Right hindlimb (tissue), 1 donor: ENCODE measurements at regions not wholly inside any gene's neighbourhood (a gene's known extent, or its start where the extent isn't known, plus 50 kb on each side); places are given as distances from the start of the nearest gene placed in this dataset.

Source experiments
- DNase-seq: peaks from one replicate; pipeline ENCODE4 v3.0.0-alpha.2; 2018

DNA sequence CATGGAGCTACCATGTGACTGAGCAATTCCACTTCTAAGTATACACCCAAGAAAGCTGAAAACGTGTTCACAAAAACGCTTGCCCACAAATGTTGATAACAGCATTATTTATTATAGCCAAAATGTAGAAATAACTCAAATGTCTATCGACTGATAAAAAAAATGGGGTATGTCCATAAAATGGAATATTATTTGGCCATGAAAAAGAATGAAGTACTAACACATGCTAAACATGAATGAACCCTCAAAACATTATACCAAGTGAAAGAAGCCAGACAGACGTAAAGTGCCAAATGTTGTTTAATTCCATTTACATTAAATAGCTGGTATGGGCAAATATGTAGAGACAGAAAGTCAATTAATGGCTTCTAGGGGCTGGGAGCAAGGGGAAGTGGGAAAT is 184.9 kb upstream of the IRX2 start:
- no peak for DNase-seq

DNA sequence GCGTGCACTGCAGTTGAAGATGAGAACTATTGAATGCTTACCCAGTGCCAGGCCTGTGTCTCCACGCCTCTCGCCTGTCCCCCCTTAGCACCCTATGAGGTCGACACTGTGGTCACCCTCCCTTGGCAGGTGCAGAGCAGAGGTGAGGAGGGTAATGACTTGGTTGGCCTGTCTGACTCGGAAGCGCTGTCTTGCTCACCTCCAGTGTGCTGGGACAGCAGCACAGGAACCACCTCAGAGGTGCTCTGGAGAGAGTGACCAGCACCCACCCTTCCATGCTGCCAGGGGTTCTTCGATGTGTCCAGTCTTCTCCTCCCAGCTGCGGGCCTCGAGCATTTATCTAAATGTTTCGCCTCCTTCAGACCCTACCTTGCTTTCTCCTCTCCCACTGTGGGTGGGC is 178.3 kb upstream of the IRX2 start:
- no peak for DNase-seq

DNA sequence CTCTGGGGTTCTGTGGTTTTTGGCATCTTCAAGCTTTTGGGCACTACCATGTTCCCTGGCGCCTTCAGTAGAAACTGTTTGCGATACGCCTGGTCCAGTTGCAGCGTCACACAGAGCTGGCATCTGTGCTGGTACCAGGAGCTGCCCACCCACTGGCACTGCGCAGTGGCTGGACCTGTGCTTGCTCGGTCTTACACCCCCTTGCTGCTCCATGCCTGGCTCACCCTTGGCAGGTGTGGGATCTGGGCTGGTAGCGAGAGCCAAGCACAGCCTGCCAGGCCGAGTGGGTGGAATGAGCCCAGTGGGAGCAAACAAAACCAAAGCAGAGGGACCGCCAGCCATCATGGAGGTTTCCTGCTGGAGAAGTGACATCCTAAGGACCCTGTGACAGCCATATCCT is 170.2 kb upstream of the IRX2 start:
- DNase-seq, result no peak

DNA sequence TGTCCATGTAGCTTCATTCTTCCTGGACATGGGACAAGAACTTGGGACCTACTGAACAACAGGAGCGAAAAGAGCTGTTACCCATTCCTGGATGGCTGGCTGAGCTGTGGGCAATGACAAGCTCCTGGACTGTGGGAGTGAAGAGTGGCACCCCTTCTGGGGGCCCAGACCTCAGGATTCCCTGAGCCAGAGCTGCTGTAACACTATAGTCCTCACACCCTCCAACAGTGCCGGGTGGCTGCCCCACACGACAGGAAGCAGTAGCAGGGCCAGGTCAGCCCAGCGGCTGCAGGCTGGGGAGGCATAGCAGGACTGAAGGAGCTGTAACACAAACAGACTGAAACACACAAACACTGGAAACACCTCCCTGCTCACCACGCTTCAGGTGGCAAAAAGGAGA is 169.7 kb upstream of the IRX2 start:
- no peak for DNase-seq

GRCh38 chr5:2920312-2920711 is 168.8 kb upstream of the IRX2 start:
- no peak for DNase-seq

GRCh38 chr5:2919310-2920018 is 168.0 kb upstream of the IRX2 start:
- DNase-seq, result no peak

DNA sequence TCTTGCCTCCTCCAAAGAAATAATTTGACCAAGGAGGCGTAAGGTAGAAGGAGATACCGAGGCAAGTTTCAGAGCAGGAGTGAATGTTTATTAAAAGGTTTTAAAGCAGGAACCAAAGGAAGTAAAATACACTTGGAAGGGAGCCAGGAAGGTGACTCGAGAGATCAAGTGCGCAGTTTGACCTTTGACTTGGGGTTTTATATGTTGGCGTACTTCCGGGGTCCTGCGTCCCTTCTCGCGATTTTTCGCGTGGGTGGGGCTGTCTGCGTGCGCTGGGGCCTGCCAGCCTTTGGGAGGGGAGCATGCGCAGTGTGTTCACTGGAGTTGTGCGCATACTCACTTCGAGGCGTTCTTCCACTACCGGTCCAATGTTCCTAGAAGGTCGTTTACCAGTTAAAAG is 166.0 kb upstream of the IRX2 start:
- DNase-seq, result no peak

DNA sequence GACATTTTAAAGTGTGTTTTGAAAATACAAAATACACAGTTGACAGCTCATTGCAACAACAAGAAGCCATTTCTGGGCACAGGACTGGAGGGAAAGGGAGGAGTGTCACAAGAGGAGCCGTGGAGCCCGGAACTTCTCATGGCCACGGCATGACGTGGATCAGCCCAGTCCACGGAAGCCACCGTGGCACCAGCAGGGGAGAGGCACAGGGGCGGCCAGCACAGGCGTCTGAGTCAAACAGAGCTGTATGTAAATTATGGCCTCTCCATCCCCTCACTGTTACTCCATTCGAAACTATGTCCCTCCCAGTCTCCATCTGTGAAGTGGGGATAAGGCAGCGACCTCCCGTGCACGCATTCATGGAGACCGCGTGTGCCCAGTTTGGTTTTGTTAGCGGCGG is 165.6 kb upstream of the IRX2 start:
- DNase-seq, result no peak

DNA sequence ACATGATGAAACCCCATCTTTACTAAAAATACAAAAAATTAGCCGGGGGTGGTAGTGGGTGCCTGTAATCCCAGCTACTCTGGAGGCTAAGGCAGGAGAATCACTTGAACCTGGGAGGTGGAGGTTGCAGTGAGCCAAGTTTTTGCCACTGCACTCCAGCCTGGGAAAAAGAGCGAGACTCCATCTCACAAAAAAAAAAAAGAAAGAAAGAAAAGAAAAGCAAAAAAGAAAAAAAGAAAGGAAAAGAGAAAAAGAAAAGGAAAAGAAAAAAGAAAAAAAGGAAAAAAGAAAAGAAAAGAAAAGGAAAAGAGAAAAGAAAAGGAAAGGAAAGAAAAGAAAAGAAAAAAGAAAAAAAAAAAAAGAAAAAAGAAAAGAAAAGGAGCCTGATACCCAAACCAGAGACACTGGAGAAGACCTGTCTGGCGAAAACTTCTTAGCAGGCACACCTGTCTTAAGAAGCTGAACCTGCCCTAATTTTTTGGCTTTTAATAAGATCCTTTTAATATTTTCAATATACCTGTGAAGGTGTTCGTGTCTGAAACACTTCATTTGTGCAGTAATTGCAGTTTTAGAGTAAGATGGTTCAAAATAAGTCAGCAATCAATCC is 164.7 kb upstream of the IRX2 start:
- DNase-seq, result no peak

- DNase-seq, result no peak
Measured at GRCh38 chr5:2914981-2915484, 163.6 kb upstream of the IRX2 start.

DNA sequence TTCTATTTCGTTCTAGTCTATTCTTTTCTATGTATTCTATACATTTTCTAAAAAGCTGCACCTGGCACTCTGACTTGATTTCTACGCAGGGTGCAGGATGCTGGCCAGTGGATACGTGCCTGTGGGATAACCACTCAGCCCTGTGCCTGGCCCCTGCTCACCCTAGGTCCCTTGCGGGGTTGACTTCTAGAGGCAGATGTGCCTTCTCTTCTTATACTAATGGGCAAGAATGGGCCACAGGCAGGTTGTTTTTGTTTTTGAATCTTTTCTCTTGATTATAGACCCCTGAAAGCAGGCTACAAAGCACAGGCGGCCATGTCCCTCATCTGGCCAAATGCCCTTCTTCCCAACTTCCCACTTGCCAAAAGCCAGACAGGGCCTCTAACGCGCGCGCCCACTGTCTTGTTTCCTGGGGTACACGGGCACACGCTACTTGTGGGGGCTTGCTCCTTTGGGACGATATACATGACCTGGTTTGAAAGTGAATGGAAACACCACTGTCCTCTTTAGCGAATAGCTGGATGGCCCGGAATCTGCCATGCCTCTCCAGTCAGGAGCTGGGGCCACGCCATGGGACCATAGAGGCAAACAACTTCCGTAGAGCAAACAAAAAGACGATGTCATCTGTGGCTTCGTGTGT is 162.7 kb upstream of the IRX2 start:
- DNase-seq, result no peak

GRCh38 chr5:2913281-2913680 is 161.8 kb upstream of the IRX2 start:
- DNase-seq, result no peak

GRCh38 chr5:2912741-2913140 is 161.3 kb upstream of the IRX2 start:
- no peak for DNase-seq

DNA sequence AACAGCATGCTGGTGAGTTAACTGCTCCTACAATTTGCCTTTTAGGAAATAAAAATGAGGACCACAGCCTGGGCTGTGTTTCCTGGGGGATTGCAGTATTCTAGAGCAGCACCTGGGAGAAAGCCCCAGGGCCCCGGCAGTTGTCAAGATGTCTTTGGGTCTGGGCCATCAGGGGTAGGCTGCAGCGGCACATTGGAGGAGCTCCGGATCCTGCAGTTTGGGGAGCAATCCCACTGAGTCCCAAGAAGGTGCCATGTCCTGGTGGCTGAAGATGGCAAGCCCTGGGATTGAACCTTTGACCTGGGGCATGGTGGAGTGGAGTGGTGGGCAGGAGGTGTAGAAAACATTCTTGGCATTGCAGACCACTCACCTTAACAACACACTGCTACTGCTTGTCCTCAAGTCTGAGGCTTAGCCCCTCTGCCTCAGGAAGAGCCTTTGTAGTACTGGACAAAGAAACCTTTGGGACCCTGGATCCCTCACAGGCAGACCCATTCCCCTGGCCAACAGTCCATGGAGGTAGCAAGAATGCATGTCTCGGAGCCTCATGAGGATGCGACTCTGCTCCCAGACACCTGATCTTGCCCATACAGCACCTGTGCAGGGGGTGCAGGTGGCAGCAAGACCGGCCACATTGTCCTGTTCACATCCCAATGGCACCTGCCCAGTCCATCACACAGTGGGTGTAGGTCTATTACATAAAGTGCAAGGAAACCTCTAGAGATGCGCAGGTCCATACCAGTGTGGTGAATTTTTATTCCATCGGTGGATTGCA is 159.1 kb upstream of the IRX2 start:
- DNase-seq, result no peak

DNA sequence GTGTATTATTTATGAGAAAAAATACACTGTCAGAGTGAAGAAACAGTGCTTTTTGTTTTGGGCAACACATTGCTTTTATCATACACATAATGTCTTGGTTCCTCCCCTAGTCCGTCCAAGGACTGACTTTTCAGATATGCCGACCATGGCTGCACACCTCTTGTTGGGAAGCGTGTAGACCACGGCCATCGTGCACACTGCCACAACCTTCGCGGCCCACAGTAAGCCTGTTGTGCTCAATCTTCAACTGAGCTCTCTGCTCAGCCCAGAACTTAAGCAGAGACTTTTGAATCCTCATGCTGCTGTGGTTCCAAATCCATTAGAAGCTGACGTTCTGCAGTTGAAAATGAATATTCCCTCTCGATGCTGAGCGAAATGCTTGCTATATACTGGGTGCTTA is 157.6 kb upstream of the IRX2 start:
- DNase-seq, result no peak

DNA sequence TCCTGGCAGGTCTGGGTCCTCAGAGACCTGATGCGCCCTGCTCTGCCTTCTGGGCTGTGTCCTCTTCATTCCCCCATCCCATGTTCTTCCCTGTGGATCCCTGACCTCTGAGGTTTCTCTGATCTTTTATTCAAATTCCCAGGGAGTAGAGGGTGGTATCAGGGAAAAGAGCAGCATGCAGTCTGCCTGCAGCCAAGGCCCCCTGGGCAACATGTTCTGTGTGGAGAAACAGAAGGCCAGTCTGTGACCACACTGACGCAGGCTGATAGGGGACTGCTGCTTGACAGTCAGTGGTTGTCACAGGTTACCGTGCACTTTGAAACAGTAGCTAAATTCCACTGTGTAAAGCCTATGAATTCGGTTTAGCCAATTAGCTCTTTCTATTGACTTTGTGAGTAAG is 156.6 kb upstream of the IRX2 start:
- DNase-seq, result no peak

- no peak for DNase-seq
Measured at GRCh38 chr5:2906302-2907090, 155.0 kb upstream of the IRX2 start.

- DNase-seq, result no peak
Measured at GRCh38 chr5:2905741-2906140, 154.3 kb upstream of the IRX2 start.

- DNase-seq, result no peak
Measured at GRCh38 chr5:2904956-2905355, 153.5 kb upstream of the IRX2 start.

- DNase-seq, result no peak
Measured at GRCh38 chr5:2904399-2904798, 152.9 kb upstream of the IRX2 start.

DNA sequence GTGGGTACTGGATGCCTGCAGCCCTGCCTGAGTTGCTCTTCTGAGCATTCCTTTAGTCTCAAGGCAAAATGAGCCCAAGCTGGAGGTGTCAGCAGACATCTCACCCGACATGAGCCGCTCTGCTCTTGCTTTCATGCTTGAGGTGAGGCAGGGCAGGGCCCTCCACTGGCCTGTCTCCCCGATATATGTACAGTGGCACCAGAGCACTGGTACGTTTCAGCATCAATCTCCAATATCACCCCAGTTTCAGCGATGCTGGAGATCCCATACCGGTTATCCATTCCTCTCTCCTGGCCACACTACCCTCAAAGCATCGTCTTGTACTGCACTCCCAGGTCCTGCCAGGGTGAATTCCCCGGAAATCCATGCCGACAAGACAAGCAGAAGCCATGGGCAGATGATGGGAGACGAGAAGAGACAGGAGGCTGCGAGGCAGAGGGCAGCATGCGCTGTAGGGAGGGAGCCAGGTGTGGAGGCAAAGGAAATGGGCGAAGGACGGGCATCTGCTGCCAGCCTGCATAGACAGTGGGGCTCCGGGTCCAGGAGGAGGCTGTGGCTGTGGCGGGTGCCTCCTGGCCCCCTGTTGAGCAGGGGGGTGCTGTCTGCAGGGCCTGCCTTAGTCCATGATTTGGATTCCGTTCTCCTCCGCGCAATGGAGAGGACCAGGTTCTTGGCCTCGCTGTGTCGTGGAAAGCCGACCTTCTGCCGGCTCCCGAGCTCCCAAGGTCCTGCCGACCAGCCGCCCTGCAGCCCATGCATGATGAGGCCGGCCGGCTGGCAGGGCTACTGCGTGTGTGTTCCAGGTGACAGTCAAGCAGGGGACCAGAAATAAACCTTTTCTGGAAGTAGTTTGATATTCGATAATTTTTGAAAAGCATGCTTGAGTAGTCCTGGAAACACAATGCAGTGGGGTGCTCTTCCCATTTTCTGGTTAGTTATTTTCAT is 152.2 kb upstream of the IRX2 start:
- no peak for DNase-seq
